Loucy (cell line): ENCODE measurements at regions not wholly inside any gene's neighbourhood (a gene's known extent, or its start where the extent isn't known, plus 50 kb on each side); places are given as distances from the start of the nearest gene placed in this dataset.

ENCODE experiments used
- H2AFZ ChIP-seq: fragments of 200-600 bp; sonication (generic); 2 replicates; pipeline ENCODE4 v1.6.0; 2016; ENCODE audit warnings: antibody characterized with exemption, mild to moderate bottlenecking, low read length, moderate library complexity
- H3F3A ChIP-seq: fragments of 200-600 bp; 2 replicates; pipeline ENCODE4 v1.6.0; 2016; ENCODE audit warnings: antibody characterized with exemption, low read depth, mild to moderate bottlenecking
- H3K27me3 ChIP-seq: fragments of 200-600 bp; sonication (generic); 2 replicates; pipeline ENCODE4 v1.6.1; 2014; ENCODE audit warnings: low read length, mild to moderate bottlenecking; ENCODE audit not compliant: insufficient read depth, poor library complexity, severe bottlenecking
- H3K36me3 ChIP-seq: fragments of 200-600 bp; sonication (generic); 2 replicates; pipeline ENCODE4 v1.6.1; 2016; ENCODE audit warnings: low read length; ENCODE audit not compliant: insufficient read depth
- H3K4me1 ChIP-seq: fragments of 200-600 bp; sonication (generic); 2 replicates; pipeline ENCODE4 v1.5.1; 2014; ENCODE audit warnings: low read length, mild to moderate bottlenecking; ENCODE audit not compliant: insufficient read depth, poor library complexity, severe bottlenecking
- H3K4me2 ChIP-seq: fragments of 200-600 bp; sonication (generic); 2 replicates; pipeline ENCODE4 v1.6.0; 2014; ENCODE audit warnings: antibody characterized with exemption, low read length, low read depth, mild to moderate bottlenecking; ENCODE audit not compliant: poor library complexity, severe bottlenecking
- H3K4me3 ChIP-seq: fragments of 200-600 bp; sonication (generic); 2 replicates; pipeline ENCODE4 v1.5.1; 2014; ENCODE audit warnings: low read length, mild to moderate bottlenecking, mixed read lengths; ENCODE audit not compliant: poor library complexity, severe bottlenecking
- H3K79me2 ChIP-seq: fragments of 200-600 bp; sonication (generic); 2 replicates; pipeline ENCODE4 v1.6.1; 2014; ENCODE audit warnings: low read length; ENCODE audit not compliant: insufficient read depth
- H3K9ac ChIP-seq: fragments of 200-600 bp; sonication (generic); 2 replicates; pipeline ENCODE4 v1.6.0; 2014; ENCODE audit warnings: mild to moderate bottlenecking, low read depth, low read length, moderate library complexity; ENCODE audit not compliant: poor library complexity, severe bottlenecking
- H3K9me2 ChIP-seq: fragments of 200-600 bp; sonication (generic); replicated peaks from 2 replicates; pipeline ENCODE4 v1.6.1; 2016; ENCODE audit warnings: low read depth, low read length, mixed read lengths
- H3K9me3 ChIP-seq: fragments of 200-600 bp; sonication (generic); 2 replicates; pipeline ENCODE4 v1.6.1; 2014; ENCODE audit warnings: mild to moderate bottlenecking, antibody characterized with exemption, low read length, low read depth; ENCODE audit not compliant: insufficient read depth
- H4K20me1 ChIP-seq: fragments of 200-600 bp; sonication (generic); 2 replicates; pipeline ENCODE4 v1.6.0; 2014; ENCODE audit warnings: antibody characterized with exemption, low read length, mild to moderate bottlenecking; ENCODE audit not compliant: insufficient read depth, poor library complexity, severe bottlenecking
- CTCF ChIP-seq: fragments of 200-600 bp; sonication (generic); conservative IDR thresholded peaks from 2 replicates; pipeline ENCODE4 v1.5.1; 2014; ENCODE audit warnings: mild to moderate bottlenecking, antibody characterized with exemption, low read length
- EZH2phosphoT487 ChIP-seq: fragments of 200-600 bp; IDR thresholded peaks from 2 replicates; pipeline ENCODE4 v1.6.1; 2018; ENCODE audit warnings: antibody characterized with exemption, mild to moderate bottlenecking, moderate library complexity, borderline replicate concordance

GRCh38 chr4:188300385-188300784 is 161.1 kb downstream of the TRIML1 start:
- Histone ChIP-seq H3K4me3 (no peak overlapping the region), H3K79me2 (no peaks in the 10 kb centered on the region), H3K9me3 (peaks cover 7% of the 10 kb centered on the region; the same call in 1 of the 2 replicates), H3K4me2 (no peak overlapping the region), H3K36me3 (no peaks in the 10 kb centered on the region), H3K9me2 (no peaks in the 10 kb centered on the region), H4K20me1 (no peaks in the 10 kb centered on the region), H3K9ac (no peak overlapping the region), H3K4me1 (no peaks in the 10 kb centered on the region), H3K27me3 (no peaks in the 10 kb centered on the region), H3F3A (no peaks in the 10 kb centered on the region), H2AFZ (no peak overlapping the region)
- TF ChIP-seq CTCF (no peak), EZH2phosphoT487 (no peak)

DNA sequence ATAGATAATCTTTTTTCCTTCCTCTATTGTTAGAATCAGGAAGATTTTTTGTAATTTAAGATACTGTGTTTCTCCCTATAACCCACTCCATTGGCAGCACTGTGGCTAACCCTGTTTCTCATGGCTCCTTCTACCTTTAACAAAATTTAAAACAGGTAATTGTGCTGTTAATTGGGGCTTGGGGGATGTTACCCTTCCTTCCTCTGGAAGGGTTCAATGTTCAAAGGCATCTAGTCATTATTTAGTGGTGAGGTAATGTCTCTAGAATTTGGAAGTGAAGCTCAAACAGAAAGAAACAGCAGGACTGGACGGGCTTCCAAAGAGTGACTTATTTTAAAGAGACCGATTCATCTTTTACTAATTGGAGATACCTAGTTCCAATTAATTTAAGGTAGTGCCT is 166.4 kb downstream of the TRIML1 start:
- Histone ChIP-seq H3K36me3 (no peaks in the 10 kb centered on the region), H3K4me1 (no peaks in the 10 kb centered on the region), H3F3A (no peaks in the 10 kb centered on the region), H3K4me2 (no peak overlapping the region), H4K20me1 (no peaks in the 10 kb centered on the region), H3K9ac (no peak overlapping the region), H2AFZ (no peak overlapping the region), H3K4me3 (no peak overlapping the region), H3K9me2 (no peaks in the 10 kb centered on the region), H3K9me3 (peaks cover 4% of the 10 kb centered on the region; the same call in 1 of the 2 replicates), H3K27me3 (no peaks in the 10 kb centered on the region), H3K79me2 (no peaks in the 10 kb centered on the region)
- no peak for TF ChIP-seq CTCF
- TF ChIP-seq EZH2phosphoT487 = no peak

DNA sequence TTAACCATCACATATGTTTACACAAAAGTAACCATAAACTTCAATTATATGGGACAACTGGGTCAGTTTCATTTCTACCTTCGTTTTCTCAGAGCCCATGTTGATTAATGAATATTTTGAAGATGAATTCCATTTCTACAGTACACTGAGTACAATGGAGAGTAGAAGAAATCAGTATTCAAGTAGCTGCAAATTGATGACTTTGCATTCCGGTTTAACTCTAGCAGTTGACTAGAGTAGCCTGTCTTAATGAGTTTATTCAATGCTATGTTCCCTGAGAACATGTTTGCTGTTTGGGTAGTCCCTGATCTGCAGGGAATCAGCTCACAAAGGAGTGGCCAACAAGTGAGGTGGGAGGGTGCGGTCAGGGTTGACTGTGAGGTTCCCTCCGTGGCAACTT is 168.3 kb downstream of the TRIML1 start:
- no peak for TF ChIP-seq EZH2phosphoT487
- TF ChIP-seq CTCF = no peak

More for the DNA sequence above, 168.3 kb downstream of the TRIML1 start:
- no peaks in the 10 kb centered on the region for H3F3A ChIP-seq
- no peaks in the 10 kb centered on the region for H3K79me2 ChIP-seq
- no peak overlapping the region for H2AFZ ChIP-seq
- no peak overlapping the region for H3K9ac ChIP-seq
- H3K4me2 ChIP-seq = no peak overlapping the region
- H3K9me2 ChIP-seq = no peaks in the 10 kb centered on the region
- no peak overlapping the region for H3K4me3 ChIP-seq
- H3K36me3 ChIP-seq = no peaks in the 10 kb centered on the region
- H4K20me1 ChIP-seq = no peaks in the 10 kb centered on the region
- peaks cover 4% of the 10 kb centered on the region; the same call in 1 of the 2 replicates for H3K9me3 ChIP-seq
- no peaks in the 10 kb centered on the region for H3K4me1 ChIP-seq
- no peaks in the 10 kb centered on the region for H3K27me3 ChIP-seq
